ENCODE measurements at regions not wholly inside any gene's neighbourhood (a gene's known extent, or its start where the extent isn't known, plus 50 kb on each side); places are given as distances from the start of the nearest gene placed in this dataset.

DNA sequence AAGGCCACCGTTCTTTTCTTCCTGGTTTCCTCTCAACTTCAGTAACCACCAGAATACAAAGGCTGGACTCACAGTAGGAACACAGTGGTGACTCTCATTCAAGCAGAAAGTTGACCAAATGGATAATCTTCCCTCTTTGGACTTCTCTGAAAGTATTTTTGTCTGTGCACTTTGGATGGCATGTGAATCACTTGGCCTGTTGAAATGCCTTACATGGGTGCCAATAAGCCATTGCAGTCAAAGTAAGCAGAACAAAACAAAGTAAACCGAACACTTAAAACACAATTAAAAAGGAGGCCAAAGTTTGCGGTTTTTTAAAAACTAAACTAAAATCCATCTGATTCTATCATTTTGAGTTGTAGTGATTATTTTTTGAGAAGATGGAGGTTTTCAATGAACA is 370.1 kb upstream of the DDHD1 start:
- intact Hi-C loops (cut with micrococcal nuclease): no loop called here
- Histone ChIP-seq H3K9me3 (replicated peaks) (peaks cover 6% of the 10 kb centered on the region), H3K27ac (replicated peaks) (no peak overlapping the region), H3K27me3 (ENCODE audit: low read depth) (no peaks in the 10 kb centered on the region), H3K4me1 (no peaks in the 10 kb centered on the region), H3K4me3 (no peak overlapping the region), H3K36me3 (no peaks in the 10 kb centered on the region)
- TF ChIP-seq, protein P1, sequence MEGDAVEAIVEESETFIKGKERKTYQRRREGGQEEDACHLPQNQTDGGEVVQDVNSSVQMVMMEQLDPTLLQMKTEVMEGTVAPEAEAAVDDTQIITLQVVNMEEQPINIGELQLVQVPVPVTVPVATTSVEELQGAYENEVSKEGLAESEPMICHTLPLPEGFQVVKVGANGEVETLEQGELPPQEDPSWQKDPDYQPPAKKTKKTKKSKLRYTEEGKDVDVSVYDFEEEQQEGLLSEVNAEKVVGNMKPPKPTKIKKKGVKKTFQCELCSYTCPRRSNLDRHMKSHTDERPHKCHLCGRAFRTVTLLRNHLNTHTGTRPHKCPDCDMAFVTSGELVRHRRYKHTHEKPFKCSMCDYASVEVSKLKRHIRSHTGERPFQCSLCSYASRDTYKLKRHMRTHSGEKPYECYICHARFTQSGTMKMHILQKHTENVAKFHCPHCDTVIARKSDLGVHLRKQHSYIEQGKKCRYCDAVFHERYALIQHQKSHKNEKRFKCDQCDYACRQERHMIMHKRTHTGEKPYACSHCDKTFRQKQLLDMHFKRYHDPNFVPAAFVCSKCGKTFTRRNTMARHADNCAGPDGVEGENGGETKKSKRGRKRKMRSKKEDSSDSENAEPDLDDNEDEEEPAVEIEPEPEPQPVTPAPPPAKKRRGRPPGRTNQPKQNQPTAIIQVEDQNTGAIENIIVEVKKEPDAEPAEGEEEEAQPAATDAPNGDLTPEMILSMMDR (IDR thresholded peaks at IDR 0.05; ENCODE audit: borderline replicate concordance): no peak
- no peak for DNase-seq

DNA sequence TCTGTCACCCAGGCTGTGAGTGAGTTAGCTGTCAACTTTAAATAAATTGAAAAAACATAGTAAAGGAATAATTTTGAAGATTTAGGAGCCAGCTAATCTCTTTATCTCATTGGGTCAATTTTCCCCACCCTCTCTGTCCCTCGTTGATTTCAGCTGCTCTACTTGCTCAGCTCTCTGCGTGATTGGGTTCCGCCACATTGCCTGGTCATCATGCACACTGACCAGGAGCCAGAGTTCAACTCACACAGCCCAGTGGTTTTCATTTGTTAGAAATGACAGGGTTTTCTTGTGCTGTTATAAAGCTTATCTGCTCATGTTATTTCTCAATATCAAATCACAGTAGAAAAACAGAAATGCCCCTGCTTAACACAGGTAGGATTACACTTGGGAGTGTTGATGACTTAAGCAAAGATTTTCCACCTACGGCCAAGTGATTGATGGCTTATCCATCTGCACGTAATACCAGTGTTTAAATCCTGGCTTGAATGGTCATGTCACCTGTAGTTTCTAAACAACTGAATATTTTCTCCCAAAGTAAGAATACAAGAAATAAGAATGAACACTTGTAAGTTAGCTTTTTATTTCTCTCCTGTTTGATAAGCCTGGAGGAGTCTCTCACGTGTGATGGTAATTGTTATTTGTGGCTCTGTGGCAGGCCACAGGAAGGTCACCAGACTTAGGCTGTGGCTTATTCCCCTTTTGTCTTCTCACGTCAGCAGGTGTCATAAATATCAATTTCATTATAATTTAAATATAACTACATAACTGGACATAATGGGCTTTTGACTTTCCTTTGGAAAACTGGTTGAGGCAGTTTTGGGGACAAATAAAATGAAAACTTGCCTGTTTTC is 367.2 kb upstream of the DDHD1 start:
- TF ChIP-seq, protein P1 (IDR thresholded peaks at IDR 0.05; ENCODE audit: borderline replicate concordance): no peak
- Histone ChIP-seq H3K27ac (replicated peaks) (no peak overlapping the region), H3K4me1 (no peaks in the 10 kb centered on the region), H3K4me3 (no peak overlapping the region), H3K9me3 (replicated peaks) (peaks cover 6% of the 10 kb centered on the region), H3K36me3 (no peaks in the 10 kb centered on the region), H3K27me3 (ENCODE audit: low read depth) (no peaks in the 10 kb centered on the region)
- DNase-seq: no peak
- intact Hi-C loops (cut with micrococcal nuclease): no loop called here

DNA sequence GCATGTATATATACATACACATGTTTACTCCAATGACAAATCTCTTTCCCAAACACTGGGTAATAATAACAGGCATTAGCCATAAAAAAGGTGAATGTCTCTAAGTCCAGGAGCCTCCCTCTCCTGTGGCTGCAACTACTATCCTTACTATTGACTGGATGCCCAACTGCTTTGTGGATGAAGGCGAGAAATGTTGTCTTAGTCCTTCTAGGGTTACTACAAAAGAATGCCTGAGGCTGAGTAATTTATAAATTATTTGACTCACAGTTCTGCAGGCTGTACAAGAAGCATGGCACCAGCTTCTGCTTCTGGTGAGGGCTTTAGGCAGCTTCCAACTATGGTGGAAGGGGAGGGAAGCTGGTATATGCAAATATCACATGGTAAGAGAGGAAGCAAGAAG is 366.0 kb upstream of the DDHD1 start:
- no peaks in the 10 kb centered on the region for H3K27me3 ChIP-seq (ENCODE audit: low read depth)
- peaks cover 6% of the 10 kb centered on the region for H3K9me3 ChIP-seq (replicated peaks)
- no peak for DNase-seq
- no peaks in the 10 kb centered on the region for H3K4me1 ChIP-seq
- no peaks in the 10 kb centered on the region for H3K36me3 ChIP-seq
- TF ChIP-seq, protein P1 (IDR thresholded peaks at IDR 0.05; ENCODE audit: borderline replicate concordance): no peak
- intact Hi-C loops (cut with micrococcal nuclease): no loop called here
- H3K27ac ChIP-seq (replicated peaks): no peak overlapping the region
- no peak overlapping the region for H3K4me3 ChIP-seq

DNA sequence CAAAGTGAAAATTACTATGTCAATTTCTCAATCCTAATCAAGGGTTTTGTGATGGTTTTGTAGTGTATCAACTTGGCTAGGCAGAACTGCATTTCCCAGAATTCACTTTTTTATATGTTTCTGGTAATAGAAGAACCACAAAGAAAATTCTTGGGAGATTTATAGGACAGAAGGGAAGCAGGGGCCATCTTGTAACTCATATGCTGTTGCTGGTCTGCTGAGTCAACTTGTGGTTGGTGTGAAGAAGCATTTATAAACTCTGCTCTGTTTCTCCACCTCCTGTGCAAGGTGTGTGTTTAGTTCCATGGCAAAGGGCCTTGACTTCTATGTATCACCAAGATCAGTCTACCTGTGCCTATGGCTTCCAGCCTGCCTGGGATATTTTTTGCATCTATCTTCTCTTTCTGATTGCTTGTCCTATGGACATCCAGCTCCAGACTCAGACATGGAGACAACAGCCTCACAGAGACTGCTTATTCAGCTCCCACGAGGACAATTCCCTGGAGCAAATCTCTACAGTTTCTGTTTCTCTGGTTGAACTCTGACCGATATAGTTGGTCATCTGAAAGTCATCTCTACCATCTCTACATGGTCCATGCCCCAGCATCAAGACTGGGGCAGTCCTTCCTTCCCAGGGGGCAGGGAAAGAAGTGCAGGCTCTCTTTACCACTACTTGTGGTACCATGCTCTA is 364.3 kb upstream of the DDHD1 start:
- H3K27me3 ChIP-seq (ENCODE audit: low read depth): no peaks in the 10 kb centered on the region
- TF ChIP-seq, protein P1 (IDR thresholded peaks at IDR 0.05; ENCODE audit: borderline replicate concordance): no peak
- H3K36me3 ChIP-seq: no peaks in the 10 kb centered on the region
- no peaks in the 10 kb centered on the region for H3K4me1 ChIP-seq
- no peak overlapping the region for H3K4me3 ChIP-seq
- DNase-seq: no peak
- peaks cover 2% of the 10 kb centered on the region for H3K9me3 ChIP-seq (replicated peaks)
- intact Hi-C loops (cut with micrococcal nuclease): no loop called here
- no peak overlapping the region for H3K27ac ChIP-seq (replicated peaks)

DNA sequence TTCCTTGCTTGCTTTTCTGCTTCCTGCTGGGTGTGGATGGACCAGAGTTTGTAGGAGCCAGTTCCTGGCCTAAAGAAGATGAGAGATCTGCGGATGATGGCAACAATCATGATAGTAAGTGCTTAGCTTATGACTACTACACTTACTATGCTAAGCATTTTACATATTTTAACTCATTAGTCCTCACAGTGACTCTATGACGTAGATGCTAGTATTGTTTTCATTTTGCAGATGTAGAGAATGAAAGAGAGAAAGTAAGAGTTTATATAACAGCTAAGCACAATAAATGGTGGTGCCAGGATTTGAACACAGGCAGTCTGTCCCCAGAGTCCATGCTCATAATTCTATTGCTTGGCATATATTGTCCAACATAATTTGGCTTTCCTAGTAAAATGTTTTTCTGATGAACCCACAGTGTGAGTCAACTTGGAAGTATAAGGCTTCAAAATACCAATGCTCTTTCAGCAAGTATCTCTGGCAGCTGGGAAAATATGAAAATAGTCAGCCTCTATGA is 363.2 kb upstream of the DDHD1 start:
- H3K4me3 ChIP-seq: no peak overlapping the region
- no peak overlapping the region for H3K27ac ChIP-seq (replicated peaks)
- DNase-seq: no peak
- no peaks in the 10 kb centered on the region for H3K9me3 ChIP-seq (replicated peaks)
- no peaks in the 10 kb centered on the region for H3K27me3 ChIP-seq (ENCODE audit: low read depth)
- TF ChIP-seq, protein P1 (IDR thresholded peaks at IDR 0.05; ENCODE audit: borderline replicate concordance): no peak
- H3K4me1 ChIP-seq: no peaks in the 10 kb centered on the region
- intact Hi-C loops (cut with micrococcal nuclease): no loop called here
- no peaks in the 10 kb centered on the region for H3K36me3 ChIP-seq

Data from left ventricle myocardium inferior (tissue), 1 donor.